NT2/D1 (cell line): ENCODE measurements at regions not wholly inside any gene's neighbourhood (a gene's known extent, or its start where the extent isn't known, plus 50 kb on each side); places are given as distances from the start of the nearest gene placed in this dataset.

Source experiments
- YY1 ChIP-seq: IDR thresholded peaks from 2 replicates; pipeline ENCODE4 v1.6.1; 2011; ENCODE audit not compliant: insufficient read length, insufficient read depth
- ZNF274 ChIP-seq: IDR thresholded peaks from 2 replicates; pipeline ENCODE4 v1.6.1; 2011; ENCODE audit warnings: mild to moderate bottlenecking, low read depth, low read length

GRCh38 chr3:88828466-88828865 lies 279.0 kb upstream of the EPHA3 start:
- TF ChIP-seq YY1: no peak
- no peak for TF ChIP-seq ZNF274
